HL-60 (cell line): ENCODE measurements at regions not wholly inside any gene's neighbourhood (a gene's known extent, or its start where the extent isn't known, plus 50 kb on each side); places are given as distances from the start of the nearest gene placed in this dataset.

Source experiments
- DNase-seq, 2 experiments: peaks; one replicate each; pipeline ENCODE4 v3.0.0-alpha.2; 2010 to 2020; ENCODE audit warnings: low read depth in 1 of 2, low spot score in 1 of 2
- H3K27ac ChIP-seq: fragments of 250-450 bp; sonication (Bioruptor Pico); replicated peaks from 2 replicates; pipeline ENCODE4 v1.5.1; 2020; ENCODE audit warnings: mild to moderate bottlenecking, moderate library complexity
- H3K27me3 ChIP-seq: fragments of 250-450 bp; sonication (Bioruptor Pico); 2 replicates; pipeline ENCODE4 v1.5.1; 2021; ENCODE audit warnings: mild to moderate bottlenecking, moderate library complexity; ENCODE audit not compliant: insufficient read depth, poor library complexity, severe bottlenecking
- H3K4me3 ChIP-seq: replicated peaks from 2 replicates; pipeline ENCODE4 v1.5.1; 2011; ENCODE audit warnings: mild to moderate bottlenecking, control low read depth, low read length; ENCODE audit not compliant: insufficient read depth
- CTCF ChIP-seq: IDR thresholded peaks from one replicate; pipeline ENCODE4 v1.5.1; 2011; ENCODE audit warnings: low read length, control low read depth, inconsistent platforms; ENCODE audit not compliant: insufficient read depth
- GABPA ChIP-seq: IDR thresholded peaks from 2 replicates; pipeline ENCODE4 v1.6.1; 2012; ENCODE audit warnings: low read depth
- POLR2AphosphoS5 ChIP-seq: IDR thresholded peaks from 2 replicates; pipeline ENCODE4 v1.6.1; 2012; ENCODE audit warnings: low read depth
- REST ChIP-seq: IDR thresholded peaks from 2 replicates; pipeline ENCODE4 v1.6.1; 2012; ENCODE audit warnings: low read depth; ENCODE audit not compliant: insufficient replicate concordance
- SPI1 ChIP-seq: IDR thresholded peaks from 2 replicates; pipeline ENCODE4 v1.6.1; 2012; ENCODE audit warnings: low read depth, mild to moderate bottlenecking, borderline replicate concordance

GRCh38 chr6:28585335-28585734 is 59.7 kb downstream of the GPX5 start:
- DNase-seq = no peak
- no peak overlapping the region for H3K27ac ChIP-seq
- peaks cover 18% of the 10 kb centered on the region for H3K27me3 ChIP-seq
- no peak overlapping the region for H3K4me3 ChIP-seq
- TF ChIP-seq POLR2AphosphoS5 = no peak
- TF ChIP-seq CTCF = no peak
- no peak for TF ChIP-seq SPI1
- TF ChIP-seq REST = no peak
- TF ChIP-seq GABPA = no peak

GRCh38 chr6:28586324-28586723 is 60.6 kb downstream of the GPX5 start:
- no peak overlapping the region for H3K27ac ChIP-seq

GRCh38 chr6:28586962-28587745 is 61.5 kb downstream of the GPX5 start:
- TF ChIP-seq CTCF (no peak), GABPA (0 out of 2 replicates have a peak, but pooled peaks have one; percentile 47)
- DNase-seq = peak in 1 of 2 experiments; percentile 11
- peaks cover 18% of the 10 kb centered on the region for H3K27me3 ChIP-seq
- H3K27ac ChIP-seq = no peak overlapping the region
- H3K4me3 ChIP-seq = no peak overlapping the region

More at GRCh38 chr6:28586324-28586723, 60.6 kb downstream of the GPX5 start:
- TF ChIP-seq POLR2AphosphoS5 (no peak), SPI1 (no peak), REST (no peak)
- no peak overlapping the region for H3K4me3 ChIP-seq
- peaks cover 18% of the 10 kb centered on the region for H3K27me3 ChIP-seq
- DNase-seq = no peak

- TF ChIP-seq GABPA = no peak
- no peak for TF ChIP-seq REST
- no peak for TF ChIP-seq CTCF
- Histone ChIP-seq H3K4me3 (no peak overlapping the region), H3K27me3 (peaks cover 18% of the 10 kb centered on the region), H3K27ac (no peak overlapping the region)
- no peak for DNase-seq
Measured at GRCh38 chr6:28587746-28588075, 62.0 kb downstream of the GPX5 start.
